Tibial nerve (tissue), 4 donors: ENCODE measurements at regions not wholly inside any gene's neighbourhood (a gene's known extent, or its start where the extent isn't known, plus 50 kb on each side); places are given as distances from the start of the nearest gene placed in this dataset.

Experiments
- DNase-seq, 2 donors: peaks; one replicate each; pipeline ENCODE4 v3.0.0-alpha.2; 2019; ENCODE audit warnings: low spot score in 2 of 2
- H3K27ac ChIP-seq, 4 donors: fragments of 200-600 bp; sonication (generic) in 3 of 4; one replicate each; pipeline ENCODE4 v1.5.1; 2017 to 2019; ENCODE audit warnings: mild to moderate bottlenecking in 1 of 4
- H3K27me3 ChIP-seq, 2 donors: fragments of 200-600 bp; sonication (generic) in 1 of 2; one replicate each; pipeline versions ENCODE4 v1.5.1 to v1.6.0; 2017 to 2019
- H3K36me3 ChIP-seq, 3 donors: fragments of 200-600 bp; sonication (generic); one replicate each; pipeline ENCODE4 v1.5.1; 2018 to 2019
- H3K4me1 ChIP-seq, 4 donors: fragments of 200-600 bp; sonication (generic) in 3 of 4; one replicate each; pipeline ENCODE4 v1.5.1; 2017 to 2019
- H3K4me3 ChIP-seq, 4 donors: fragments of 200-600 bp; sonication (generic) in 3 of 4; one replicate each; pipeline ENCODE4 v1.5.1; 2017 to 2019; ENCODE audit warnings: mild to moderate bottlenecking in 1 of 4, moderate library complexity in 1 of 4
- H3K9me3 ChIP-seq, 4 donors: fragments of 200-600 bp; sonication (generic) in 3 of 4; one replicate each; pipeline ENCODE4 v1.5.1; 2017 to 2019
- EP300 ChIP-seq, 2 donors: sonication (generic); formaldehyde crosslinking; IDR thresholded peaks; one replicate each; pipeline ENCODE4 v1.6.1; 2017; ENCODE audit warnings: antibody characterized with exemption in 2 of 2, mild to moderate bottlenecking in 1 of 2
- POLR2A ChIP-seq, 2 donors: fragments of 450-650 bp; IDR thresholded peaks; one replicate each; pipeline ENCODE4 v1.6.1; 2017; ENCODE audit warnings: antibody characterized with exemption in 2 of 2, mild to moderate bottlenecking in 2 of 2, moderate library complexity in 2 of 2
- WGBS, 2 donors: methylation state at CpG; one replicate each; pipeline ENCODE4 v1.1.5; 2018; 5-methylcytosine and 5-hydroxymethylcytosine counted together
- TF ChIP-seq, protein P1 (sequence below), 5 experiments: fragments of 200-600 bp in 3 of 5; fragments of 450-650 bp in 2 of 5; sonication (generic) in 3 of 5; IDR thresholded peaks; one replicate each; pipeline ENCODE4 v1.5.1; 2016 to 2019; ENCODE audit warnings: antibody characterized with exemption in 5 of 5, mild to moderate bottlenecking in 3 of 5, moderate library complexity in 2 of 5

DNA sequence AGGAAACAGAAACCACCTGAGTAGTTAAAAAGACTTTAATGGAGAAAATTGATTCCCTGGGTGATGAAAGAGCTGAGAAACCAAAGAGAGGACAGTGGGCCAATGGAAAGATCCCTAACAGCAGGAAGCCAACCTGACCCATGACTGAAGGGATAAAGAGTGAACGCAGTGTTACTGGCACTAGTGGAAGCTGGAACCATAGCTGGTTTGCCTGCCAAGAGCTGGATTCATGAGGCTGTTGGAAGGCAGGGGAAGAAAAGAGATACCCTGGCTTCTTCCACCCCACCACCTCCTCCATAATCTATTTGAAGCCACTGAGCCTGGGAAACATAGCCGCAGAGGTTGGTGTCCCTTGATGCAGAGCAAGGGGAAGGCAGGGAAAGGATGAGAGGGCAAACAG is 125.5 kb upstream of the PRKD1 start:
- TF ChIP-seq POLR2A (IDR thresholded peaks at IDR 0.05): no peak
- TF ChIP-seq, protein P1, sequence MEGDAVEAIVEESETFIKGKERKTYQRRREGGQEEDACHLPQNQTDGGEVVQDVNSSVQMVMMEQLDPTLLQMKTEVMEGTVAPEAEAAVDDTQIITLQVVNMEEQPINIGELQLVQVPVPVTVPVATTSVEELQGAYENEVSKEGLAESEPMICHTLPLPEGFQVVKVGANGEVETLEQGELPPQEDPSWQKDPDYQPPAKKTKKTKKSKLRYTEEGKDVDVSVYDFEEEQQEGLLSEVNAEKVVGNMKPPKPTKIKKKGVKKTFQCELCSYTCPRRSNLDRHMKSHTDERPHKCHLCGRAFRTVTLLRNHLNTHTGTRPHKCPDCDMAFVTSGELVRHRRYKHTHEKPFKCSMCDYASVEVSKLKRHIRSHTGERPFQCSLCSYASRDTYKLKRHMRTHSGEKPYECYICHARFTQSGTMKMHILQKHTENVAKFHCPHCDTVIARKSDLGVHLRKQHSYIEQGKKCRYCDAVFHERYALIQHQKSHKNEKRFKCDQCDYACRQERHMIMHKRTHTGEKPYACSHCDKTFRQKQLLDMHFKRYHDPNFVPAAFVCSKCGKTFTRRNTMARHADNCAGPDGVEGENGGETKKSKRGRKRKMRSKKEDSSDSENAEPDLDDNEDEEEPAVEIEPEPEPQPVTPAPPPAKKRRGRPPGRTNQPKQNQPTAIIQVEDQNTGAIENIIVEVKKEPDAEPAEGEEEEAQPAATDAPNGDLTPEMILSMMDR (IDR thresholded peaks at IDR 0.05): no peak
- TF ChIP-seq EP300 (IDR thresholded peaks at IDR 0.05): no peak
- H3K4me1 ChIP-seq: peaks cover 0 to 3% (median 0%) of the 10 kb centered on the region in 4 donors
- no peak overlapping the region for H3K27ac ChIP-seq
- H3K27me3 ChIP-seq: no peaks in the 10 kb centered on the region
- DNase-seq: no peak
- no peaks in the 10 kb centered on the region for H3K36me3 ChIP-seq
- 80 to 93% methylated on average over 2 of the region's 2 CpGs for WGBS, 2 donors
- no peak overlapping the region for H3K4me3 ChIP-seq
- H3K9me3 ChIP-seq: no peaks in the 10 kb centered on the region

DNA sequence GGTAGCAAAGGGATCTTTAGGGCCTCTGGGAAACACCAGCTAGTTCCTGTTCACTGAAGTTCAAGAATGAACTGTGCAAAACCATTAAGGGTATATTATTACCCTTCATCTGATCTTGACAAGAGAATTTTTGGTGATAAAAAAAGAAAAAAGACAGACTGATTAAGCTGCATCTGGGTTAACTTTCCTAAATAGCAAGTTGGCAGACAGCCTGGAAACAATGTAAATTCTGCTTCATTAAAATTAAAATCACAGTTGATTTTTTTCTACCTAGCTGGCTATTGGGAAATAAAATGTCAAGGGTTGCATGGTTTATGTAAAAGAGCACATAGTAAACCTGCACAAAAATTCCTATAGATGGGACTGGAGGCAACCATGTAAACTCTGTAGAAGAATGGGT is 126.6 kb upstream of the PRKD1 start:
- DNase-seq: no peak
- Histone ChIP-seq H3K9me3 (no peaks in the 10 kb centered on the region), H3K4me3 (no peak overlapping the region), H3K27ac (no peak overlapping the region), H3K4me1 (peaks cover 0 to 3% (median 0%) of the 10 kb centered on the region in 4 donors), H3K27me3 (no peaks in the 10 kb centered on the region), H3K36me3 (no peaks in the 10 kb centered on the region)
- TF ChIP-seq, protein P1 (IDR thresholded peaks at IDR 0.05): no peak
- TF ChIP-seq POLR2A (IDR thresholded peaks at IDR 0.05): no peak
- no peak for TF ChIP-seq EP300 (IDR thresholded peaks at IDR 0.05)

DNA sequence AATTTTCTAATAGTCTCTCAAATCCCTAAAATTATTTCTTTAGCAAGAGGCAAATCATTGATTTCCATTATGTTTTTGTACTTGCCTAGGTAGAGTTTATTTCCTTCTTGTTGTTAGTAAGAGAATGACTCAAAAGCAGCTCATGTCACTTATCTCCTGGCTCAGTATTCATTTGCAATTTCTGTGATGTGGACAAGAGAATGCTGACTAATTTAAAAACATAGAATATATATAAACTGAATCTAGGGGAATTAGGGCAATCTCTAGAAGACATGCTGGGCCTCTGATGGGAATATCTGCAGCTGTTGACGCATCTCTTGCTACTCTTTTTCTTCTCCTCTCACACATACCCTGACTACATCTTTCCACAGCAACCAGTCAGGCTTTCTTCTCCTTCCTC is 130.8 kb upstream of the PRKD1 start:
- no peak for DNase-seq
- no peak for TF ChIP-seq POLR2A (IDR thresholded peaks at IDR 0.05)
- TF ChIP-seq, protein P1 (IDR thresholded peaks at IDR 0.05): no peak
- no peak for TF ChIP-seq EP300 (IDR thresholded peaks at IDR 0.05)
- WGBS, 2 donors: 92 to 94% methylated on average over 1 of the region's 1 CpG

DNA sequence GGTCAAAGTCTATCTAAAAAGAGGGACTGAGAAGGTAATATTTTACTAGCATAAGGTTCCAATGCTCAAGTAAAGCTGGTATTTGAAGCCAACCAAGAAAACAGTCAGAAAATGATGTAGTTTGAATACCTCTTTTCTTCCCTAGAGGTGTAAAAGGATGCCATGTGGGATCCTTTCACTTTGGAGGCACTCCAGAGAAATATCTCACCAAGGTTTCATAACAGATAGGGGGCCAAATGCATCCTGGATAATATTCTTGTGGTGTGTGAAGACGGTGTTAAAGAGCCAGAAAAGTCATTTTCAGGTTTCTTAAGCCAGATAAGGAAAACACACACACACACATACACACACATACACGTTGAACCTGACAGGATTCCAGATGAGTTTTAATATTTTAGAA is 136.1 kb upstream of the PRKD1 start:
- 51 to 65% methylated on average over 2 of the region's 2 CpGs for WGBS, 2 donors
- Histone ChIP-seq H3K4me1 (no peaks in the 10 kb centered on the region), H3K27ac (peak overlapping the region in 2 of 4 donors; percentile 19 to 26), H3K36me3 (no peaks in the 10 kb centered on the region), H3K9me3 (no peaks in the 10 kb centered on the region), H3K27me3 (no peaks in the 10 kb centered on the region), H3K4me3 (no peak overlapping the region)
- TF ChIP-seq POLR2A (IDR thresholded peaks at IDR 0.05): no peak
- no peak for TF ChIP-seq EP300 (IDR thresholded peaks at IDR 0.05)
- TF ChIP-seq, protein P1 (IDR thresholded peaks at IDR 0.05): no peak
- DNase-seq: no peak

More for the DNA sequence above, 130.8 kb upstream of the PRKD1 start:
- Histone ChIP-seq H3K4me3 (no peak overlapping the region), H3K9me3 (no peaks in the 10 kb centered on the region), H3K27me3 (no peaks in the 10 kb centered on the region), H3K4me1 (peaks cover 0 to 3% (median 0%) of the 10 kb centered on the region in 4 donors), H3K36me3 (no peaks in the 10 kb centered on the region), H3K27ac (no peak overlapping the region)

DNA sequence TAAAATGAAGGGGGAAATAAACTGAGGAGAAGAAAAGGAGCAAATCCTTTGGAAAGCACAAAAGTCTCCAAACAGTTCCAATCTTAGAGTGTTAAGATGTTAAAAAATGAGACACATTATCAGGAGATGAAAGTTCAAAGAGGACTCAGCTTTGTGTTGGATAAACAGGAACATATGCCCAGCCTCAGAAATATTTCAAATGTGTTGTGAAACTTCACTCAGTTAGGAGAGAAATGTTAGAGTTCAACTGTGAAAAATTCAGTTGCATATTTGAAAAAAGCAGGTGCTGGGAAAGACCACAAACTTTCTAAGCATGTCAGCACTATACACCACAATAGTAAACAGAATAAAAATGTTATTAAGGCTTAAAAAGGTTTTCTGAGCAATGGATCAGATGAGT is 136.8 kb upstream of the PRKD1 start:
- peak overlapping the region in 1 of 4 donors; percentile 26 for H3K27ac ChIP-seq
- no peaks in the 10 kb centered on the region for H3K4me1 ChIP-seq
- H3K27me3 ChIP-seq: no peaks in the 10 kb centered on the region
- H3K9me3 ChIP-seq: no peaks in the 10 kb centered on the region
- no peaks in the 10 kb centered on the region for H3K36me3 ChIP-seq
- TF ChIP-seq, protein P1 (IDR thresholded peaks at IDR 0.05): no peak
- no peak for TF ChIP-seq POLR2A (IDR thresholded peaks at IDR 0.05)
- TF ChIP-seq EP300 (IDR thresholded peaks at IDR 0.05): no peak
- H3K4me3 ChIP-seq: no peak overlapping the region
- no peak for DNase-seq
